NB4 (cell line): ENCODE measurements at regions not wholly inside any gene's neighbourhood (a gene's known extent, or its start where the extent isn't known, plus 50 kb on each side); places are given as distances from the start of the nearest gene placed in this dataset.

Source experiments
- POLR2A ChIP-seq: IDR thresholded peaks from 2 replicates; pipeline ENCODE4 v1.6.1; 2011; ENCODE audit warnings: mild to moderate bottlenecking; ENCODE audit not compliant: insufficient read length; ENCODE audit errors: extremely low read depth
- TF ChIP-seq, protein P1 (sequence below): IDR thresholded peaks from 2 replicates; pipeline ENCODE4 v1.6.1; 2011; ENCODE audit warnings: low read depth, low read length
- TF ChIP-seq, protein P2 (sequence below): IDR thresholded peaks from one replicate; pipeline ENCODE4 v1.5.1; 2012; ENCODE audit warnings: low read depth, low read length

- TF ChIP-seq, protein P1, sequence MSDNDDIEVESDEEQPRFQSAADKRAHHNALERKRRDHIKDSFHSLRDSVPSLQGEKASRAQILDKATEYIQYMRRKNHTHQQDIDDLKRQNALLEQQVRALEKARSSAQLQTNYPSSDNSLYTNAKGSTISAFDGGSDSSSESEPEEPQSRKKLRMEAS: no peak
- no peak for TF ChIP-seq POLR2A
- TF ChIP-seq, protein P2, sequence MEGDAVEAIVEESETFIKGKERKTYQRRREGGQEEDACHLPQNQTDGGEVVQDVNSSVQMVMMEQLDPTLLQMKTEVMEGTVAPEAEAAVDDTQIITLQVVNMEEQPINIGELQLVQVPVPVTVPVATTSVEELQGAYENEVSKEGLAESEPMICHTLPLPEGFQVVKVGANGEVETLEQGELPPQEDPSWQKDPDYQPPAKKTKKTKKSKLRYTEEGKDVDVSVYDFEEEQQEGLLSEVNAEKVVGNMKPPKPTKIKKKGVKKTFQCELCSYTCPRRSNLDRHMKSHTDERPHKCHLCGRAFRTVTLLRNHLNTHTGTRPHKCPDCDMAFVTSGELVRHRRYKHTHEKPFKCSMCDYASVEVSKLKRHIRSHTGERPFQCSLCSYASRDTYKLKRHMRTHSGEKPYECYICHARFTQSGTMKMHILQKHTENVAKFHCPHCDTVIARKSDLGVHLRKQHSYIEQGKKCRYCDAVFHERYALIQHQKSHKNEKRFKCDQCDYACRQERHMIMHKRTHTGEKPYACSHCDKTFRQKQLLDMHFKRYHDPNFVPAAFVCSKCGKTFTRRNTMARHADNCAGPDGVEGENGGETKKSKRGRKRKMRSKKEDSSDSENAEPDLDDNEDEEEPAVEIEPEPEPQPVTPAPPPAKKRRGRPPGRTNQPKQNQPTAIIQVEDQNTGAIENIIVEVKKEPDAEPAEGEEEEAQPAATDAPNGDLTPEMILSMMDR: no peak
Measured at GRCh38 chr7:86929293-86930109, 130.0 kb downstream of the ELAPOR2 start.
